ENCODE measurements at regions not wholly inside any gene's neighbourhood (a gene's known extent, or its start where the extent isn't known, plus 50 kb on each side); places are given as distances from the start of the nearest gene placed in this dataset.
"Not testable (repeated sequence)": the region's sequence is repeated elsewhere in the genome, so short reads cannot be mapped to it uniquely, and the experiment has no call there.

DNA sequence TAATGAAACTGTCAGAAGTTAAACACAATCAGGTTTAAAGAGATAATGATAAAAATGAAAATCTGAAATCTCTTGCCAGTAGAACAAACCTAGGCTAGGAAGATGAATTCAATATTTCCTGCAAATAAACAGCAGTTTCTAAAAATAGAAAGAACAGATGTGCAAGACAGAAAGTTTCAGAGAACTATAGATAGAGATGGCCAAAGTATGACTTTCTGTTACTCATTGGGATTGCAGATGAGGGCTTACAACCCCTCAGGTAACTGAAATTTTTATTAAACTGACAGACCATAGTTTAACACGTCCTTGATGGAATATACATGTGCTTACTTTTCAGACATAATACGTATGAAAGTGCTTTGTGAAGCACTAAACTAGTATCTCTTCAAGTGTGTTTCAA is 82.3 kb upstream of the PPARGC1A start:
- no peak for DNase-seq (ENCODE audit: extremely low read depth in 1 of 2, low read depth in 1 of 2)

DNA sequence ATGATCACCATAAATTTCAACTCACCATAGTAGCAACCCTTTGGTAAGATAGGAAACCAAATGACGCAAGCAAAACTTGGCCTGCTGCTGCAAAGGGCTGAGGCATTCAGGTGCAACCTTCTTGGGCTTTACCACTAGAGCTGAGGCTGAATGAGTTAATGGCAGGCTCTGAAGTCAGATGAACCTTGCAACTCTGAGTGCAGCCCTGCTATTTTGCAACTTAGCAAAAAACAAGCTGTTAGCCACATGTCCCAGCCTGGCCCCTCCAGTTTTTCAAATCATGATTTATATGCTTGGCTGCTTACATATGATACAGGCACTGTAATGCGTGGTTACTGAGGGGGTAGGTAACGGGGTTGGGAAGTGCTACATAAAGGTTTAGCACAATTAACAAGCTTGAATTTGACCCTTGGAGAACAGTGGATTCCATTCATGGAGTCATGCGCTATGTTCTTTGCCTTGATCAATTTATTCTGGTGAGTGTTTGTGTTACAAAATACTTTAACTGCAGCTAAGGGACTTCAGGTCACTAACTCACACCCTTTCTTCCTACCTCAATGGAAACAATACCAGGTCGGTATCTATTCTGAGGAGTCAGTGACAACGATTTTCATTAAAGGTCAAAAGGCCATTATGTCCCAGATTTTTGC is 80.5 kb upstream of the PPARGC1A start:
- no peak for DNase-seq (ENCODE audit: extremely low read depth in 1 of 2, low read depth in 1 of 2)

DNA sequence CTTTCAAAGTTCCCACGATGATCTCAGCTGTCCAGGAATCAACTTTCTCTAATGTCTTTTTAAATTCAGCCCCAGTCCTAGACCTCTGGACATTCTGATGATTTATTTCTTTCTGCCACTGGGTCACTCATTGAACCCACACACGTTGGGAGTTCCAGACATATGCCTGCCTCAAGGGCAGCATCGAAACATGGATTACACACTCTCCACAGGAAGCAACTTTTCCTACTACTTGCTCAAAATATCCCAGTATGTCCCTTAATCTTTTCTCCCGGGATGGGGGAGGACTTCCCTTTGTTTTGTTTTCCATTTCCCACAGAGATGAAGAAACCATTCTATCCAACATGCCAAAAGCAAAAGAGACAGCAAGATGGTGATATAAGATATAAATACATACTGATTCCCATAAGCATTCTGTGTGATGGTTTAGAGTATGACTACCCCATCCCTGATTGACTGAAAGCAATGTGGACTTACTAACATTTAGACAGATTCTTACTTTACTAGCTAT is 79.8 kb upstream of the PPARGC1A start:
- DNase-seq (ENCODE audit: extremely low read depth in 1 of 2, low read depth in 1 of 2) = no peak

DNA sequence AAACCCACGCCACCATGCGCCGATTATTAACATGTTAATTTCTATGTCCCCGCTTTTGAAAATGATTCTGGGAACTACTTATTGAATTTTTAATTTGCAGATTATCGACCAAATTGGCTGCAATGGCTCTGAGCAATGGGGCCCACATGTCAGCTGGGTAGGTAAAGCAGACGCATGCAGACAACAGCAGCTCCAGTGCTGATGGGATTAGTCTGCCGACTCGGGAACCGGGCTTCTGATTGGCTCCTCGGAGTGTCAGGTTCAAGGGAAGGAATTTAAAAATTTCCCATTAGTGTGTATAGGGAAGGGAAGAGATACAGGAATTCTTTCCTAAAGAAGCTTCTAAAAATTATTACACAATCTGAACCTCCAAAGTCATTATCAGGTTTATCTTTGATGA is 77.4 kb upstream of the PPARGC1A start:
- no peak for DNase-seq (ENCODE audit: extremely low read depth in 1 of 2, low read depth in 1 of 2)

DNA sequence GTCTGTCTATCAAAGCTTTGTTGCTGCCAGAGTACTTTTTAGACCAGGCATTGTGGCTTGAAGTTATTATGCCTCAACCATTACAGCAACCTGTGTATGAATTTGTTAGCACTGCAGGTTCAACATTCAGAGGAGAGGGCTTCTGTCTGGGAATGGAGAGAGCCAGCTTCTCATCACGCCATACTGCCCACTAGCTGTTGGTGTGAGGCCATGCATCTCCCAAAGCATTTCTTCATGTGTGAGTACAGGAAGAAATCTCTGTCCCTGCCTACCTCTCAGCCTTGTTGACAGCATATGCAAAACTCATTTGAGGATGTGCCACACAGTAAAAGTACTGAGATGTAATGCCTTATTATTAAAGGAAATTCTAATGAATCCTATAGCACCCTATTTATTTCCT is 76.9 kb upstream of the PPARGC1A start:
- DNase-seq (ENCODE audit: extremely low read depth in 1 of 2, low read depth in 1 of 2) = no peak

DNA sequence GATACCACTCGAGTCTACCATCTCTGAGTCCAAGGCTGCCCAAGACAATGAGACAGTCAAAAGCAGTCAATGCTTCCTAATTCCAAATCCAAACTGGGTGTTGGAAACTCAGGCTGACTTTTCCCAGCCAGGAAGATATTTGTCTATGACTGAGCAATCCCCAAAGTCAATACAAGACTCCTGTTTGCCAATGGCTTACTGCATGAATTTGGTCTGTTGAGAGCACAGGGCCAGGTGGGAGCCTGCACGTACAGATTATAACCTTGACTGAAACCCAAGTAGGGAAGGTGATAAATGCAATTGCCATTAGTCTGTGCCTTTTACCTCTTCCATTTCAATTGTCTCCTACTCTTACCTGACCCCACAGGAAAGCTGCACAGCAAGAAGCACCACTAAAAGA is 72.6 kb upstream of the PPARGC1A start:
- DNase-seq (ENCODE audit: extremely low read depth in 1 of 2, low read depth in 1 of 2) = no peak

DNA sequence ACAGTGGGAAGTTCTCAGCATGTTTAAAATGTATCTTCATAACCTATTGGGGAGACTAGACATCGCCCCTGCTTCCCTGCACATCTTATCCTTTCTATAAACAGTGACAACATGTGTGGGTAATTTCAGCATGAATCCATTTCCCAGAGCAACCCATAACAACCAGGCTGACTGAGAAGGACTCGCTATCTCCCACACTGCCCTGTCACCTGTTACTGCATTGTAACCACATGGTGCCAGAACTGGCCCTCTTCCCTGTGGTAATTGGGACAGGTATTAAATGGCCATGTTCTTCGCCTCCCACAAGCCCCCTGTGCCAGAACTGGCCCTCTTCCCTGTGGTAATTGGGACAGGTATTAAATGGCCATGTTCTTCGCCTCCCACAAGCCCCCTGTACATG is 71.5 kb upstream of the PPARGC1A start:
- DNase-seq (ENCODE audit: extremely low read depth in 1 of 2, low read depth in 1 of 2) = not testable (repeated sequence)

DNA sequence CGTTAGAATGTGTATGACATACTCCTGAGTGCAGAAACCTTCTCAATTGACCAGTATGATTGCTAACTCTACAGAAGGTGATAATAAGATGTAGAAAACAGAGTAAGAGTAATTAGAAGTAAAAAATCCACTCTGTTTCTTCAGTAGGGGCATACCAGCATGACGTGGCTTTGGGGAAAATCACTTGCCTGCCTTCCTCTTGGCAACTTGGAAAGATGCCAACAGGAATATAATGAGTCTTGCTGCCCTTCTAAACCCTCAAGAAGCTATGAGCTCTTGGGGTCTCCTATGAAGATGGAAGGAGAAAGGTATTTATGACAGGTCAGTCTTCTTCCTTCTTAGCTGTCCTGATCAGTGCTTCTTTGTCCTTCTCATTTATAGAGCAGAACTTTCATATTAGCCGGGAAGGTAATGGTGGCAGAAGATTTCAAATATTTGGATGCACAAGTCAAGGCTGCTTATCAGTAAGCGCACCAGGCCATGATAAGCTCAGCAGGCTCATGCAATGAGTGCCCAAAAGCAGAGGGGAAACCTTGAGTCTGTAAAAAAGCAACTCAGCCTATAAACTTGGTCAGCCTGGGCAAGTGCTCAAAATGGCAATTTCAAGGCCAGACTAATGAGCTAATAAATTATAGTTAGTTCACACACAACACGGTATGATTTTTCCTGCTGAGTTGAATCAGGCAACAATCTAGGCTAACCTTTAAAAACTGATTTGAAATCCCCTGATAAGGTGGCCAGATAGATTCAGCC is 69.7 kb upstream of the PPARGC1A start:
- no peak for DNase-seq (ENCODE audit: extremely low read depth in 1 of 2, low read depth in 1 of 2)

DNA sequence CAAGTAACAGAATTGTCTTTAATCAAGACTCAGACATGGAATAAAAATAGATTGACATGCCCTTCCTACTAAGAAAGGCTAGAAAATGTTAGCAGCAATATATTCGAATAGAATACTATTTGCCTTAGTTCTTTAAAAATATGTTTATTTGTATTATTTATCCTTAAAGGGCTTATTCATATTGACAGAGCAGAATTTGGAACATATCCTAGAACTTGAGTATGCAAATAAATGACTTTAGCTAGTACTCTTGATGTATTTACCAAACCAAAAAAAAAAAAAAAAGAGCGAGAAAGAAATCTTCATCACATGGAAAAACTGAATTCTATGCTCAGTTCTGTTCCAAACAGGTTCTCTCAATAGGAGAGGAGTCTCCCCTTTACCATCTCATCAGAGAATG is 68.9 kb upstream of the PPARGC1A start:
- DNase-seq (ENCODE audit: extremely low read depth in 1 of 2, low read depth in 1 of 2) = no peak

DNA sequence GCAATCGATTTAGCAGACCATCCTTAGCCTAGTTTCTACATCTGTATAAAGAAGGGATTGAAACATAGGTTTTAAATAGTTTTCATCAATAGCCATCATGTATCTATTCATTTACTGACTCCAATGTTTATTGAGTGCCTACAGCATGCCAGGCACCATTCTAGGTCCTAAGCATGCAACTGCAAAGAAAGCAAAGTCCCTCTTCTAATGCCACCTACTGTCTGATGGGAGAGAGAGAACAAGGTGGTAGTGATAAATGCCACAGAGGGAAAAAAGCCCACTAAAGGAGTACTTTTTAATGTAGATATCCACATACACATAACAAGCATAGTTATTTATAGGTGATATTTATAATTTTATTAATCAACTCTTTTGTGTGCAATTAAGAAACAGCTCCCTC is 67.6 kb upstream of the PPARGC1A start:
- DNase-seq (ENCODE audit: extremely low read depth in 1 of 2, low read depth in 1 of 2) = no peak

DNA sequence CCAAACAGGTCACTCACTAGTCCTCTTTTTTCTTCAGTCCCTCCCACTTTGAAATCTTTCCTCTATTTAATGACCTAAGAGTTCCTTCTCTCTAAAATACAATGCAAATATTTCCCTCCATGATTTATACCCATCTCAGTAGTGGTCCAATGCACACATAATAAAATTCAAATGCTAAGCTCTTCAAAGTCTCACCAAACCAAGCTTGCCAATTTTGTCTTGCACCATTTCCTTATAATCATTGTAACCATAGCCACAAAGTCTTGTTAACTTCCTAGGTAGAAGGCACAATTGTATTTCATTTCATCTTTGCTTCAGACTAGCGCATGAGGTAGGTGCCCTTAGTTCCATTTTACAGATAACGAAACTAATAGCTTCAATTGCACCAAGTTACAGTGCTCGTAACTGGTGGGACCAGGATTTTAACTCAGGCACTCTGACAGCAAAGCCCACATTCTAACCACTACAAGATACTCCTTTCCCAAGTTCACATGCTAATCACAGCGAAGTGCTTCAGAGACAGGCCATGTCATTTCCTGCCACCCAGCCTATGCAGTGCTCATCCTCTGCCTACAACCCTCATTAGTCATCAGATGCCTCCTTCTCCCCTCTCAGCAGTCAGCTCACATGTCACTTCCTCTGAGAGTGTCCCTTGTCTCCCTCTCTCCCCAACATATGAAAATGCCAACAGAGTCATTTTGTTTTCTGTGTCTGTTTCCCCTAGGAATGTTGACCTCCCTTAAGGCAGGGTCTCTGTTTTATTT is 66.9 kb upstream of the PPARGC1A start:
- no peak for DNase-seq (ENCODE audit: extremely low read depth in 1 of 2, low read depth in 1 of 2)

DNA sequence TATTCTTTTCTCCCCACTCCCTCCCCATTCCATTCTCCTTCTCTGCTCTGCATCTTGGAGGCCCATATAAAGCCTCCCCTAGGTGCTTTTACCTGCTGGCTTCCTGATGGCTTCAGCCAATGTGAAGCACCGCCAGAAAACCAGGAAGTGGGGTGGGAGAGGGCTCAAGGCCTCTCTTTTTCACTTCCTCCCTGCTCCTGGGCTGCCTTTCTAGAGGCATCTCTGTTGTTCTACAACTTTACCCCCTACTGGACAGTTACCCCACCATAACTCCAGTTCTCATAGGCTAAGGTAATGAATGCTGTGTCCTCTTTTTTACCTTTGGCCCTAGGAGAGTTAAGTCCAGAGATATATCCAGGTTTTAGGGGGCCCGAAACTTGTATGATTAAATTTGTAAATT is 62.4 kb upstream of the PPARGC1A start:
- DNase-seq (ENCODE audit: extremely low read depth in 1 of 2, low read depth in 1 of 2) = no peak

DNA sequence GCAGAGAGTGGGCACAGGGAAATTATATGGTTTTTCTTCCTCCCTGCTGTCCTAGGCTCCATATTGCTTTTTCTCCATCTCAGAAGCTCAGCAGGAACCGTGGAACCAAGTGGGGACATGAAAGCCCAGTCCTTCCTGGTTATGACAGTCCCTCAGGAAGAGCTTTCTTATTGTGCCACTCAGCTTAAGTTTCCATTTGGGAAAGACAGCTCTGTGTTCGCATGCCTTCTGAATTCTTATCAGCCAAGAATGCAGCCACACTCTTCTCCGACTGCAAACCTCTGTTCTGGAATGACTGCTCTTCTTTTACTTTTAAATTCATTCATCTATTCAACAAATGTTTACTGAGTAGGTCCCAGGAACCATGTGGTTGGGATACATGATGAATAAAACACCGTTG is 58.0 kb upstream of the PPARGC1A start:
- no peak for DNase-seq (ENCODE audit: extremely low read depth in 1 of 2, low read depth in 1 of 2)

DNA sequence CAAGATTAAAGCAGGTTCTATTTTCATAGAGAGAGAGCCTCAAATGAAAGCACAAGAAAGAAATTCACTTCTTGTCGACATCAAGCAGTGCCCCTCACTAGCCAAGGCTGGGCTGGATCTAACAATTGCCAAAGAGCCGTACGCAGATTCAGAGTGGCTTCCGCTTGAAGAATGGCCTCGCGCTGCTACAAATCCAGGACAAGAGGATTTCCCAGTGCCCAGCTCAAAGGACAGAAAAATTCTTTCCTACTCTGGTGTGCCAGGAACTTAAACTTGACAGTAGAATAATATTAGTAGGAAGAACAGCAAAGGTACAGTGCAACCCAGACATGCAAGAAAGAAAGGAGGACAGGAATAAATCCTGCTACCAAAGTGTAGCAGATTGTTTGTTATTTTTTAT is 56.5 kb upstream of the PPARGC1A start:
- DNase-seq (ENCODE audit: extremely low read depth in 1 of 2, low read depth in 1 of 2) = no peak

DNA sequence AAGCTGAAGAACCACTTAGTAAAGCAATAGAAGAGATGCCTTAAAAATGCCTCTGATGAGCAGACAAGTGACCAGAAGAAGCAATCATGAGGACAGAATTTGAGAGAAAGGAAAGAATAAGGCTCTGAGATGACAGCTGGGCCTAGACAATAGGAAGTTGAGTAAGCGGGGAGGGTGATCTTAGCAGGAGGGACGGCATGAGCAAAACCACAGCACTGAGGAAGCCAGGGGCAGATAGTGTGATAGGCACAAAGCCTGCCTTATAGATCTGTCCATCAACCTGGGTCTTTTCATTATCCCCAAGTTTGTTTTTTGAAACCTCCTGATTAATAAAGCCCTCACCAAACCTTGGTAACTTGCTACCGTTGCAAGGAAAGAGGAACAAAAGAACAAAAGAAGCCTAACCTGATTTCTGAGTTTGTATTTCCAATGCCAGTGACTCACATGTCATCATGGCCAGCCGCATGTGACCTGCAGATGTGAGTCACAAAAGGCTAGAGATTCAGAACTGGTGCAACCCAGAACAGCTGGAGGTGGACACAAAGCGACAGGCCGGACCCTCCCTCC is 55.7 kb upstream of the PPARGC1A start:
- no peak for DNase-seq (ENCODE audit: extremely low read depth in 1 of 2, low read depth in 1 of 2)

DNA sequence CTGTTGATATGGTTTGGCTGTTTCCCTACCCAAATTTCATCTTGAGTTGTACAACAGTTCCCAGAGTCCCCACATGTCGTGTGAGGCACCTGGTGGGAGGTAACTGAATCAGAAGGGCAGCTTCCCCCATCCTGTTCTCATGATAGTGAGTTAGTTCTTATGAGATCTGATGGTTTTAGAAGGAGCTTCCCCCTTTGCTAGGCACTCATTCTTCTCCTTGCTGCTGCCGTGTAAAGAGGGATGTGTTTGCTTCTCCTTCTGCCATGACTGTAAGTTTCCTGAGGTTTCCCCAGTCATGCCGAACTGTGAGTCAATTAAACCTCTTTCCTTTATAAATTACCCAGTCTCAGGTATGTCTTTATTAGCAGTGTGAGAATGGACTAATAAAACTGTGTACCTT is 54.7 kb upstream of the PPARGC1A start:
- DNase-seq (ENCODE audit: extremely low read depth in 1 of 2, low read depth in 1 of 2) = not testable (repeated sequence)

DNA sequence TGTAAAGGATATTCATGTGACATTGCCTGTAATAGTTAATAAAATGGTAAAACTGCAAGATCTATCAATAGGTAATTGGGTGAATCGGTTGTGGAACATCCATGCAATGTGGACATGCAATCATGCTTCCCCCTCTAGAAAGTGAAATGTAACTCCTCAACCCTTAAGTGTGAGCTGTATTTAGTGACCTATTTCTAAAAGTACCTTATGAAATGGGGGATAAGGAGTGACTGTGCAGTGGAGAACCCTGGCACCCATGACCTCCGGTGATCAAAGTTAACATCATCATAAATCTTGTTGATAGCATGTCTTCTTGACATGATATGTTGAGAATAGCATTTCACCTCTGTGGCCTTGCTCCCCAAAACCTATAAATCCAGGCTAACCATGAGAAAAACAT is 53.6 kb upstream of the PPARGC1A start:
- no peak for DNase-seq (ENCODE audit: extremely low read depth in 1 of 2, low read depth in 1 of 2)

DNA sequence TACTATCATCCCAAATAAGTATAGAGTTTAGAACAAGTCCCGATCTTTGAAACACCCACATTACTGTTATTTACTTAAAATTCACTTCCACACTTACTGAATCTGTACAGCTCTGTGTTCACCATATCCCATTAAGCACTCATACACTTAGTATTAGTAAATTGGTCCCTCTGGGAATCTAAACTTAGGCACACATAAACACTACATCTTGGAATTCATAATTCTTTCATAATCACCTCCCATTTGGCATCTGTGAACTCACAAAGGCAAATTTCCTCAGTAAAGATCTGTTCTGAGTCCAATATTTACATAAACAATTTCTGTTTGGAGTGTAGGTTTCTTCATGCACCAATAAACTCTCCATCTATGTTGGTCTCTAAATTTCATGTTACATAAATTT is 52.6 kb upstream of the PPARGC1A start:
- no peak for DNase-seq (ENCODE audit: extremely low read depth in 1 of 2, low read depth in 1 of 2)
